D721Med (cell line): ENCODE measurements at regions not wholly inside any gene's neighbourhood (a gene's known extent, or its start where the extent isn't known, plus 50 kb on each side); places are given as distances from the start of the nearest gene placed in this dataset.
A peak's percentile ranks its signal among the peaks of the same experiment; 100 is the strongest.
"Not testable (repeated sequence)": the region's sequence is repeated elsewhere in the genome, so short reads cannot be mapped to it uniquely, and the experiment has no call there.

ENCODE experiments used
- DNase-seq: peaks from one replicate; pipeline ENCODE4 v3.0.0; 2011; ENCODE audit warnings: low spot score; ENCODE audit not compliant: insufficient read length
- FAIRE-seq: peaks from 2 replicates; lab custom pipeline; 2011; peaks lifted over from hg19 to GRCh38; lab: Jason Lieb, UNC
- TF ChIP-seq, protein P1 (sequence below): IDR thresholded peaks from 2 replicates; pipeline ENCODE4 v1.5.1; 2012; ENCODE audit warnings: mild to moderate bottlenecking, control low read depth; ENCODE audit not compliant: insufficient read depth; ENCODE audit errors: missing control alignments

DNA sequence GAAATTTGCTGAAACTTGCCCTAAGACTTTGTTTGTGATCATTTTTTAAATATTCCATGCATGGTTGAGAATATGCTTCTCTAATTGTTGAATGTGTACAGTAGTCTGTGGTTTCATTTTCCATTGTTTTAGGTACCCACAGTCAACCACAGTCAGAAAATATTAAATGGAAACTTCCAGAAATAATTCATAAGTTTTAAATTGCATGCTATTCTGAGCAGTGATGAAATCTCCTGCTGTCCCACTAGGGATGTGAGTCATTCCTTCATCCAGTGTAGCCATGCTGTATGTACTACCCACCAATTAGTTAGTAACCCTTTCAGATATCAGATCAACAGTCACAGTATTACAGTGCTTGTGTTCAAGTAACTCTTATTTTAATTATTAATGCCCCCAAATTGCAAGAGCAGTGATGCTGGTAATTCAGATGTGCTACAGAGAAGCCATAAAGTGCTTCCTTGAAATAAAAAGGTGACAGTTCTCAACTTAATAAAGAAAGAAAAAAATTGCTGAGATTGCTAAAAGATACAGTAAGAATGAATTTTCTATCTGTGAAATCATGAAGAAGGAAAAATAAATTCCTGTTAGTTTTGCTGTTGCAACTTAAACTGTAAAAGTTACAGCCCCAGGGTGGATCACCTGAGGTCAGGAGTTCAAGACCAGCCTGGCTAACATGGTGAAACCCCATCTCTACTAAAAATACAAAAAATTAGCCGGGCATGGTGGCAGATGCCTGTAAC lies 79.9 kb upstream of the FBXL17 start:
- DNase-seq (no peak), FAIRE-seq (no peak)
- TF ChIP-seq, protein P1, sequence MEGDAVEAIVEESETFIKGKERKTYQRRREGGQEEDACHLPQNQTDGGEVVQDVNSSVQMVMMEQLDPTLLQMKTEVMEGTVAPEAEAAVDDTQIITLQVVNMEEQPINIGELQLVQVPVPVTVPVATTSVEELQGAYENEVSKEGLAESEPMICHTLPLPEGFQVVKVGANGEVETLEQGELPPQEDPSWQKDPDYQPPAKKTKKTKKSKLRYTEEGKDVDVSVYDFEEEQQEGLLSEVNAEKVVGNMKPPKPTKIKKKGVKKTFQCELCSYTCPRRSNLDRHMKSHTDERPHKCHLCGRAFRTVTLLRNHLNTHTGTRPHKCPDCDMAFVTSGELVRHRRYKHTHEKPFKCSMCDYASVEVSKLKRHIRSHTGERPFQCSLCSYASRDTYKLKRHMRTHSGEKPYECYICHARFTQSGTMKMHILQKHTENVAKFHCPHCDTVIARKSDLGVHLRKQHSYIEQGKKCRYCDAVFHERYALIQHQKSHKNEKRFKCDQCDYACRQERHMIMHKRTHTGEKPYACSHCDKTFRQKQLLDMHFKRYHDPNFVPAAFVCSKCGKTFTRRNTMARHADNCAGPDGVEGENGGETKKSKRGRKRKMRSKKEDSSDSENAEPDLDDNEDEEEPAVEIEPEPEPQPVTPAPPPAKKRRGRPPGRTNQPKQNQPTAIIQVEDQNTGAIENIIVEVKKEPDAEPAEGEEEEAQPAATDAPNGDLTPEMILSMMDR = no peak

DNA sequence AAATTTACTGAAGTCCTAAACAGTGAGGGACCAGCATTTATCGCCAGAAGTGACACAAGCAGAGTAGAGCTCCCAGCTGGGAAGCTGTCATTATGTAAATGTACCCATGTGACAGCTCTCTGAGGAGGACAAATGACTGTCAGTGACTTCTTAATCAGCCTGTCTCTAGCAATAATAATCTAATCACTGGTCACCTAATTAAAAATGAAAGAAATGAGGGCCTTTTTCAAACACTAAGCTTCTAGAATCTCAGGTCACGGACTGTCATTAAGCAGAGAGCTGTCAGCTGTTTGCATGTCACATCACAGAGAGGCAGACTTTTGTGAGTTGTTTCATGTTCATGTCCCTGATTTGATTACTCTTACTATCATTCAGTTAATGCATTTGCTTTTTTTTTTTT lies 77.9 kb upstream of the FBXL17 start:
- no peak for FAIRE-seq
- no peak for DNase-seq
- TF ChIP-seq, protein P1 = no peak

DNA sequence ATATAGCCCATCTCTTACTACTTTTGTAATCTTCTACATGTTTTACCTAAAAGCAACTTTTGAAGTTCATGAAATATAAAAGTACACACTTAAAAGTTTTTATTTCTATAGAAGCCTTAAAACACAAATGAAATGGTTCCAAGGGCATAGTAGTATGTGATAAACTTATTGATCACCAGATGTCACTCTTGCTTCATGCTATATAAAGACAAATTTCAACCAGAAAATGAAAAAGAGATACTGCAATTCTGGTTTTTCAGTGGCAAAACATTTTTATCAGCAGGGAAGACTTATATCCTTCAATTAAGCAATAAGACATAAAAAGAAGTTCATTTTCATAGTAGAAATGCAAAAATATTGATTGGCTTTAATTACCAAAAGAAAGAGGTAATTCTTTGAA lies 69.4 kb upstream of the FBXL17 start:
- TF ChIP-seq, protein P1 = peak; percentile 4
- FAIRE-seq = no peak
- no peak for DNase-seq

DNA sequence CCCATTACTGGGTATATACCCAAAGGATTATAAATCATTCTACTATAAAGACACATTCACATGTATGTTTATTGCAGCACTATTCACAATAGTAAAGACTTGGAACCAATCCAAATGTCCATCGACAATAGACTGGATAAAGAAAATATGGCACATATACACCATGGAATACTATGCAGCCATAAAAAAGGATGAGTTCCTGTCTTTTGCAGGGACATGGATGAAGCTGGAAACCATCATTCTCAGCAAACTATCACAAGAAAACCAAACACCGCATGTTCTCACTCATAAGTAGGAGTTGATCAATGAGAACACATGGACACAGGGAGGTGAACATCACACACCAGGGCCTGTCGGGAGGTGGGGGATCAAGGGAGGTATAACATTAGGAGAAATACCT lies 62.2 kb upstream of the FBXL17 start:
- not testable (repeated sequence) for DNase-seq, FAIRE-seq

DNA sequence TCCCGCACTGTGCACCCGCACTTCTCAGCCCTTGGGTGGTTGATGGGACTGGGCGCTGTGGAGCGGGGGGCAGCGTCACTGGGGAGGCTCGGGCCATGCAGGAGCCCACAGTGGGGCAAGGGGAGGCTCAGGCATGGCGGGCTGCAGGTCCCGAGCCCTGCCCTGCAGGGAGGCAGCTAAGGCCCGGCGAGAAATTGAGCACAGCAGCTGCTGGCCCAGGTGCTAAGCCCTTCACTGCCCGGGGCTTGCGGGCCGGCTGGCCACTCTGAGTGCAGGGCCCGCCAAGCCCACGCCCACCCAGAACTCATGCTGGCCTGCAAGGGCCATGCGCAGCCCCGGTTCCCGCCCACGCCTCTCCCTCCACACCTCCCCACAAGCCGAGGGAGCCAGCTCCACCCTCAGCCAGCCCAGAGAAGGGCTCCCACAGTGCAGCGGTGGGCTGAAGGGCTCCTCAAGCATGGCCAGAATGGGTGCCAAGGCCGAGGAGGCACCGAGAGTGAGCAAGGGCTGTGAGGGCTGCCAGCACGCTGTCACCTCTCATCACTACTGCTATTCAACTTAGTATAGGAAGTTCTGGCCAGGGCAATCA lies 60.3 kb upstream of the FBXL17 start:
- not testable (repeated sequence) for DNase-seq, FAIRE-seq

DNA sequence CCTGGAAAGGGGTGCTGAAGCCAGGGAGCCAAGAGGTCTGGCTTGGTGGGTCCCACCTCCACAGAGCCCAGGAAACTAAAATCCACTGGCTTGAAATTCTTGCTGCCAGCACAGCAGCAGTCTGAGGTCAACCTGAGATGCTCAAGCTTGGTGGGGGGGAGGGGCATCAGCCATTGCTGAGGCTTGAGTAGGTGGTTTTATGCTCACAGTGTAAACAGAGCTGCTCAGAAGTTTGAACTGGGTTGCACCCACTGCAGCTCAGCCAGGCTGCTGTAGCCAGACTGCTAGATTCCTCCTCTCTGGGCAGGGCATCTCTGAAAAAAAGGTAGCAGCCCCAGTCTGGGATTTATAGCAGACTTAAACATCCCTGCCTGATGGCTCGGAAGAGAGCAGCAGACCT lies 55.5 kb upstream of the FBXL17 start:
- TF ChIP-seq, protein P1 = no peak
- FAIRE-seq (no peak), DNase-seq (no peak)

DNA sequence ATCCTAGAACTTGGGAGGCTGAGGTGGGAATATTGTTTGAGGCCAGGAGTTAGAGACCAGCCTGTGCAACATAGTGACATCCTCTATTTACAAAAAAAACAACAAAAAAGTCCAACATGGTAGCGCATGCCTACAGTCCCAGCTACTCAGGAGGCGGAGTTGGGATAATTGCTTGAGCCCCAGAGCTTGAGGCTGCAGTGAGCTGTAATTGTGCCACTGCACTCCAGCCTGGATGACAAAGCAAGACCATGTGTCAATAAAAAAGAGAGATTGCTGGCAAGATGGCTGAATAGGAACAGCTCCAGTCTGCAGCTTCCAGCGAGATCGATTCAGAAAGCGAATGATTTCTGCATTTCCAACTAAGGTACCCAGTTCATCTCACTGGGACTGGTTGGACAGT lies 54.8 kb upstream of the FBXL17 start:
- no peak for DNase-seq
- TF ChIP-seq, protein P1 = no peak
- no peak for FAIRE-seq

DNA sequence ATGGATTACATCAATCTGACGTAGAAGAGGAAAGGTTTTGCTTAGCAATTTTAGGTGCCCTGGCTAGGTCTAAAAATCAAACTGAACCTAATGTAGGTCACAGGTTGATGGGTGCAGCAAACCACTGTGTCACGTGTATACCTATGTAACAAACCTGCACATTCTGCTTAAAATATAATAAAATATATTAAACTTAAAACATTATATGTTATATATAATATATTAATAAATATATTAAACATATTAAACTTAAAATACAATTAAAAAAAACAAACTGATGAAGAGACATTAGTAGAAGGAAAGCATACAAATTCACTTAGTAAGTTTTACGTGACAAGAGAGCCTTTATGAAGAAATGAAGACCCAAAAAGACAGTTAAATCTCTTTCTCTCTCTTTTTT lies 51.7 kb upstream of the FBXL17 start:
- DNase-seq (no peak), FAIRE-seq (no peak)
- TF ChIP-seq, protein P1 = no peak
